ENCODE measurements at regions not wholly inside any gene's neighbourhood (a gene's known extent, or its start where the extent isn't known, plus 50 kb on each side); places are given as distances from the start of the nearest gene placed in this dataset.

DNA sequence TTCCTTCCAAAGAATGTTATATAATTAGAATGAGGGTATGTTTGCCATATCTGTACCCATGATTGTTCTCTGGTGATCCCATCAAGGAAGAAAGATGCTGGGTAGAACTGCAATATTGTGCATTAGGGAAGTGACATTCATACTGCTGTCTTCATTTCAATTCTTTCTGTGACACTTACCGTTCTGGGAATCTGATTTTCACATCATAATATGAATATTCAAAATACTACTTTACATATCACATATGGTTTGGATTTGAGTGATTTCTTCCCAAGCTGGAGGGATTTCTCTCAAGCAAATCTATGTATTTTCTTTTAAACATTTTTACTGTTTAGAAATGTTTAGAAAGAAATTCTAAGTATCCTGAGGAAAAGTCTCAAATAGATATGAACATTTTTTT is 168.4 kb upstream of the DDX18 start:
- no peak overlapping the region for H3K27ac ChIP-seq (ENCODE audit: insufficient read depth, low read length)
- no peak overlapping the region for H2BK20ac ChIP-seq (ENCODE audit: low read depth, low read length)
- H3K4me3 ChIP-seq (ENCODE audit: insufficient read depth, low read depth, low read length): no peak overlapping the region
- H3K4me2 ChIP-seq (ENCODE audit: low read depth, low read length): no peak overlapping the region
- H2BK5ac ChIP-seq (ENCODE audit: low read depth, low read length, poor library complexity, severe bottlenecking): no peak overlapping the region
- H4K20me1 ChIP-seq (ENCODE audit: insufficient read depth, low read length): no peaks in the 10 kb centered on the region
- no peak overlapping the region for H4K91ac ChIP-seq (ENCODE audit: insufficient read depth, low read depth, low read length)
- H3K9ac ChIP-seq (ENCODE audit: low read depth, low read length): no peak overlapping the region
- no peak overlapping the region for H4K5ac ChIP-seq (ENCODE audit: low read depth, low read length)
- CTCF ChIA-PET: no interaction called here
- no peak overlapping the region for H3K14ac ChIP-seq (replicated peaks; ENCODE audit: low read depth, low read length)
- no TSS peak for BruUV-seq (replicated peaks)
- no peaks in the 10 kb centered on the region for H3K4me1 ChIP-seq (ENCODE audit: control insufficient read depth, insufficient read depth, low read length)
- dilution Hi-C loops (cut with HindIII; ENCODE audit: low sequenced_read_pairs, unreplicated experiment): no loop called here
- no peak overlapping the region for H4K8ac ChIP-seq (ENCODE audit: low read depth in 2 of 2, low read length in 2 of 2)
- POLR2A ChIA-PET (ENCODE audit: unreplicated experiment): no interaction called here
- no peak overlapping the region for H2BK120ac ChIP-seq (ENCODE audit: low read depth, low read length)
- no peak overlapping the region for H3K18ac ChIP-seq (ENCODE audit: low read depth, low read length)
- H2AK9ac ChIP-seq (replicated peaks; ENCODE audit: low read depth, low read length, poor library complexity): no peak overlapping the region
- no peaks in the 10 kb centered on the region for H3K9me1 ChIP-seq (ENCODE audit: insufficient read depth, low read length)
- no peak overlapping the region for H2AFZ ChIP-seq (replicated peaks; ENCODE audit: low read length, poor library complexity)
- H3K27me3 ChIP-seq (ENCODE audit: control insufficient read depth, insufficient read depth, low read length): no peaks in the 10 kb centered on the region
- H2AK5ac ChIP-seq (ENCODE audit: low read depth, low read length): no peak overlapping the region
- TF ChIP-seq MAFK (IDR thresholded peaks at IDR 0.05; ENCODE audit: low read depth, low read length): no peak
- TF ChIP-seq RAD21 (IDR thresholded peaks at IDR 0.05; ENCODE audit: low read length): no peak
- TF ChIP-seq RFX5 (IDR thresholded peaks at IDR 0.05; ENCODE audit: low read depth, low read length): no peak
- no peak for TF ChIP-seq RCOR1 (IDR thresholded peaks at IDR 0.05; ENCODE audit: insufficient replicate concordance, low read length)
- TF ChIP-seq, protein P1, sequence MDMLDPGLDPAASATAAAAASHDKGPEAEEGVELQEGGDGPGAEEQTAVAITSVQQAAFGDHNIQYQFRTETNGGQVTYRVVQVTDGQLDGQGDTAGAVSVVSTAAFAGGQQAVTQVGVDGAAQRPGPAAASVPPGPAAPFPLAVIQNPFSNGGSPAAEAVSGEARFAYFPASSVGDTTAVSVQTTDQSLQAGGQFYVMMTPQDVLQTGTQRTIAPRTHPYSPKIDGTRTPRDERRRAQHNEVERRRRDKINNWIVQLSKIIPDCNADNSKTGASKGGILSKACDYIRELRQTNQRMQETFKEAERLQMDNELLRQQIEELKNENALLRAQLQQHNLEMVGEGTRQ (IDR thresholded peaks at IDR 0.05; ENCODE audit: low read depth, low read length): no peak
- TF ChIP-seq MXI1 (IDR thresholded peaks at IDR 0.05; ENCODE audit: borderline replicate concordance, low read depth, low read length): no peak
- TF ChIP-seq NFE2L2 (IDR thresholded peaks at IDR 0.05; ENCODE audit: low read depth, low read length): no peak
- TF ChIP-seq POLR2A (IDR thresholded peaks at IDR 0.05; ENCODE audit: low read depth, low read length): no peak
- no peak for TF ChIP-seq BHLHE40 (IDR thresholded peaks at IDR 0.05; ENCODE audit: low read depth, low read length)
- no peak for TF ChIP-seq CHD1 (IDR thresholded peaks at IDR 0.05; ENCODE audit: low read depth, low read length)
- no peak for TF ChIP-seq MAZ (IDR thresholded peaks at IDR 0.05; ENCODE audit: borderline replicate concordance, low read depth, low read length)
- TF ChIP-seq FOS (IDR thresholded peaks at IDR 0.05; ENCODE audit: low read depth, low read length): no peak
- TF ChIP-seq ELK1 (IDR thresholded peaks at IDR 0.05; ENCODE audit: borderline replicate concordance, low read depth, low read length): no peak
- TF ChIP-seq SMC3 (IDR thresholded peaks at IDR 0.05; ENCODE audit: low read depth, low read length): no peak
- H3K4ac ChIP-seq (ENCODE audit: low read depth, low read length): no peak overlapping the region
- no peak overlapping the region for H3K56ac ChIP-seq (ENCODE audit: extremely low read depth, insufficient read depth, low read length)
- ATAC-seq (ENCODE audit: low read depth) (no peak), DNase-seq (no peak)
- no CpG with 5 or more reads among the region's 1 CpG for WGBS, 2 experiments (ENCODE audit: extremely low coverage in 2 of 2, insufficient read length in 1 of 2)
- H2BK15ac ChIP-seq (ENCODE audit: low read depth, low read length): no peak overlapping the region
- in situ Hi-C loops (cut with MboI; ENCODE audit: low sequenced_read_pairs): no loop called here
- H3K23ac ChIP-seq (ENCODE audit: low read depth, low read length): no peak overlapping the region
- intact Hi-C loops (cut with micrococcal nuclease): no loop called here
- no peaks in the 10 kb centered on the region for H3K36me3 ChIP-seq (ENCODE audit: control insufficient read depth, insufficient read depth, low read length)
- H3K79me1 ChIP-seq (ENCODE audit: low read depth in 1 of 2, low read length in 2 of 2): no peaks in the 10 kb centered on the region
- peaks cover 7% of the 10 kb centered on the region for H3K9me3 ChIP-seq (ENCODE audit: control insufficient read depth, insufficient read depth, low read length)
